H1 (cell line): ENCODE measurements at regions not wholly inside any gene's neighbourhood (a gene's known extent, or its start where the extent isn't known, plus 50 kb on each side); places are given as distances from the start of the nearest gene placed in this dataset.

Source experiments
- CTCF ChIA-PET: fragments of 300-600 bp; sonication (Branson Sonifier 250); formaldehyde crosslinking; loops from one replicate; lab custom pipeline; 2021; ENCODE audit not compliant: partially characterized antibody; lab: Charles Lee
- POLR2A ChIA-PET: fragments of 300-600 bp; sonication (Branson Sonifier 250); formaldehyde crosslinking; loops from one replicate; lab custom pipeline; 2021; ENCODE audit warnings: inconsistent platforms; ENCODE audit not compliant: partially characterized antibody; lab: Charles Lee
- DNase-seq, 2 experiments: peaks; one replicate each; pipeline versions ENCODE4 v3.0.0 to v3.0.0-alpha.2; 2010 to 2022; ENCODE audit warnings: low spot score in 2 of 2, low read depth in 1 of 2, mixed read lengths in 1 of 2
- FAIRE-seq: peaks from 2 replicates; lab custom pipeline; 2011; peaks lifted over from hg19 to GRCh38; lab: Jason Lieb, UNC
- H2AFZ ChIP-seq: 2 replicates; pipeline ENCODE4 v1.8.1; 2012; ENCODE audit warnings: low read length, inconsistent platforms
- H2AK5ac ChIP-seq: 2 replicates; pipeline ENCODE4 v1.6.1; 2013; ENCODE audit warnings: low read depth, low read length
- H2BK120ac ChIP-seq: replicated peaks from 2 replicates; pipeline ENCODE3; 2013; ENCODE audit warnings: low read depth, low read length, inconsistent platforms
- H2BK12ac ChIP-seq: 2 replicates; pipeline ENCODE4 v1.6.1; 2013; ENCODE audit warnings: low read depth, low read length
- H2BK15ac ChIP-seq: 2 replicates; pipeline ENCODE4 v1.6.1; 2013; ENCODE audit warnings: low read length
- H2BK20ac ChIP-seq: 2 replicates; pipeline ENCODE4 v1.6.1; 2013; ENCODE audit warnings: low read length
- H2BK5ac ChIP-seq: 2 replicates; pipeline ENCODE4 v1.6.1; 2013; ENCODE audit warnings: low read depth, low read length
- H3K14ac ChIP-seq: 2 replicates; pipeline ENCODE4 v1.6.1; 2013; ENCODE audit warnings: inconsistent platforms; ENCODE audit not compliant: insufficient read length
- H3K18ac ChIP-seq: 2 replicates; pipeline ENCODE4 v1.6.1; 2013; ENCODE audit warnings: low read length; ENCODE audit errors: extremely low read depth
- H3K23ac ChIP-seq: 2 replicates; pipeline ENCODE4 v1.6.1; 2013; ENCODE audit warnings: inconsistent platforms; ENCODE audit not compliant: insufficient read length
- H3K23me2 ChIP-seq: 2 replicates; pipeline ENCODE4 v1.6.1; 2013; ENCODE audit warnings: low read depth, low read length
- H3K27ac ChIP-seq: 2 replicates; pipeline ENCODE4 v1.6.1; 2011; ENCODE audit warnings: low read depth, low read length, inconsistent platforms
- H3K27me3 ChIP-seq, 4 experiments: replicated peaks in 1 of 4; 1 replicate in 1 of 4; 2 replicates in 3 of 4; pipeline versions ENCODE4 v1.6.1 to v1.8.1; 2011 to 2013; ENCODE audit warnings: low read length in 3 of 4, mild to moderate bottlenecking in 3 of 4, inconsistent platforms in 2 of 4, mixed read lengths in 2 of 4, moderate library complexity in 1 of 4; ENCODE audit not compliant: control insufficient read depth in 3 of 4, insufficient read depth in 3 of 4; ENCODE audit errors: extremely low read depth in 1 of 4
- H3K36me3 ChIP-seq, 4 experiments: 2 replicates each; pipeline versions ENCODE4 v1.6.1 to v1.8.1; 2011 to 2013; ENCODE audit warnings: mild to moderate bottlenecking in 4 of 4, low read length in 3 of 4, moderate library complexity in 2 of 4, control low read depth in 1 of 4, inconsistent platforms in 1 of 4; ENCODE audit not compliant: insufficient read depth in 4 of 4, control insufficient read depth in 2 of 4
- H3K4ac ChIP-seq: replicated peaks from 2 replicates; pipeline ENCODE3; 2013; ENCODE audit warnings: low read length, low read depth, mixed read lengths, inconsistent platforms; ENCODE audit not compliant: insufficient read length
- H3K4me1 ChIP-seq, 4 experiments: replicated peaks in 1 of 4; 1 replicate in 1 of 4; 2 replicates in 3 of 4; pipeline versions ENCODE4 v1.6.1 to v1.8.1; 2011 to 2013; ENCODE audit warnings: low read length in 3 of 4, inconsistent platforms in 2 of 4, mixed read lengths in 1 of 4; ENCODE audit not compliant: insufficient read depth in 4 of 4, control insufficient read depth in 3 of 4
- H3K4me2 ChIP-seq, 2 experiments: 2 replicates each; pipeline versions ENCODE4 v1.6.1 to v1.8.1; 2011 to 2013; ENCODE audit warnings: low read depth in 2 of 2, low read length in 2 of 2, control low read depth in 1 of 2, inconsistent platforms in 1 of 2, mild to moderate bottlenecking in 1 of 2; ENCODE audit not compliant: insufficient read depth in 1 of 2
- H3K4me3 ChIP-seq, 4 experiments: fragments of 200-600, 300-600 bp in 1 of 4; sonication (generic), shearing (Covaris generic), sonication (Bioruptor Twin) in 1 of 4; 2 replicates each; pipeline versions ENCODE4 v1.5.1 to v1.8.1; 2011 to 2016; ENCODE audit warnings: low read length in 4 of 4, low read depth in 3 of 4, control low read depth in 2 of 4, inconsistent platforms in 2 of 4, mild to moderate bottlenecking in 2 of 4, mixed read lengths in 1 of 4, moderate library complexity in 1 of 4; ENCODE audit not compliant: insufficient read depth in 2 of 4; ENCODE audit errors: extremely low read depth in 1 of 4
- H3K56ac ChIP-seq: replicated peaks from 2 replicates; pipeline ENCODE3; 2013; ENCODE audit warnings: low read depth, mild to moderate bottlenecking, mixed read lengths, low read length, inconsistent platforms; ENCODE audit not compliant: insufficient read length
- H3K79me1 ChIP-seq: 2 replicates; pipeline ENCODE4 v1.6.1; 2013; ENCODE audit warnings: low read depth, low read length, control low read depth
- H3K79me2 ChIP-seq, 2 experiments: 2 replicates each; pipeline versions ENCODE4 v1.6.1 to v1.8.1; 2012 to 2013; ENCODE audit warnings: low read length in 2 of 2, mild to moderate bottlenecking in 2 of 2, inconsistent platforms in 1 of 2; ENCODE audit not compliant: insufficient read depth in 2 of 2, control insufficient read depth in 1 of 2
- H3K9ac ChIP-seq, 4 experiments: replicated peaks in 1 of 4; 1 replicate in 1 of 4; 2 replicates in 3 of 4; pipeline versions ENCODE4 v1.6.1 to v1.8.1; 2011 to 2013; ENCODE audit warnings: low read depth in 3 of 4, low read length in 3 of 4, control low read depth in 2 of 4, mild to moderate bottlenecking in 2 of 4, moderate library complexity in 2 of 4, inconsistent platforms in 1 of 4; ENCODE audit errors: extremely low read depth in 1 of 4
- H3K9me3 ChIP-seq, 2 experiments: 2 replicates each; pipeline versions ENCODE4 v1.6.1 to v1.8.1; 2012 to 2013; ENCODE audit warnings: mild to moderate bottlenecking in 2 of 2, moderate library complexity in 2 of 2, control low read depth in 1 of 2, inconsistent platforms in 1 of 2, low read depth in 1 of 2, low read length in 1 of 2, mixed read lengths in 1 of 2; ENCODE audit not compliant: insufficient read depth in 2 of 2
- H4K20me1 ChIP-seq, 2 experiments: replicated peaks in 1 of 2; 2 replicates each; pipeline versions ENCODE3 to v1.8.1; 2011 to 2013; ENCODE audit warnings: inconsistent platforms in 2 of 2, low read length in 2 of 2, mild to moderate bottlenecking in 1 of 2; ENCODE audit not compliant: insufficient read depth in 2 of 2, control insufficient read depth in 1 of 2
- H4K5ac ChIP-seq: 2 replicates; pipeline ENCODE4 v1.6.1; 2013; ENCODE audit warnings: low read length, low read depth, mixed read lengths, inconsistent platforms; ENCODE audit not compliant: insufficient read length
- H4K8ac ChIP-seq: 2 replicates; pipeline ENCODE4 v1.8.0; 2013; ENCODE audit warnings: mild to moderate bottlenecking, moderate library complexity, low read length, inconsistent platforms; ENCODE audit not compliant: insufficient read depth; ENCODE audit errors: extremely low read depth
- H4K91ac ChIP-seq: replicated peaks from 2 replicates; pipeline ENCODE3; 2013; ENCODE audit warnings: low read length, mixed read lengths, inconsistent platforms; ENCODE audit not compliant: insufficient read length
- CEBPB ChIP-seq: IDR thresholded peaks from 2 replicates; pipeline ENCODE4 v1.6.1; 2012; ENCODE audit warnings: low read depth, low read length
- GABPA ChIP-seq: IDR thresholded peaks from 2 replicates; pipeline ENCODE4 v1.6.1; 2011; ENCODE audit warnings: mild to moderate bottlenecking, low read length, moderate library complexity, borderline replicate concordance; ENCODE audit not compliant: insufficient read depth
- KDM5A ChIP-seq: fragments of 200-600 bp; IDR thresholded peaks from 2 replicates; pipeline ENCODE4 v1.7.1; 2012; ENCODE audit warnings: mild to moderate bottlenecking, low read length, inconsistent platforms, mixed read lengths
- WGBS, 2 experiments: shearing (Covaris generic) in 1 of 2; methylation state at CpG; one replicate each; pipeline versions ENCODE4 v1.1.6 to v1.1.7; 2013 to 2015; ENCODE audit warnings: low lambda C conversion rate in 2 of 2, mixed read lengths in 2 of 2, inconsistent platforms in 1 of 2, low coverage in 1 of 2, missing lambda C conversion rate in 1 of 2; ENCODE audit not compliant: insufficient replicate concordance in 2 of 2, insufficient coverage in 1 of 2, insufficient read length in 1 of 2; ENCODE audit errors: extremely low coverage in 1 of 2, missing lambda C conversion rate in 1 of 2; 5-methylcytosine and 5-hydroxymethylcytosine counted together

GRCh38 chr2:8594731-8595427 lies 87.0 kb upstream of the ID2 start:
- no peak for FAIRE-seq
- no peak for DNase-seq
- Histone ChIP-seq H3K79me2 (no peaks in the 10 kb centered on the region), H3K36me3 (no peaks in the 10 kb centered on the region), H3K23me2 (peaks cover 12% of the 10 kb centered on the region; the same call in 1 of the 2 replicates), H3K4ac (no peak overlapping the region), H3K9me3 (no peaks in the 10 kb centered on the region), H4K20me1 (peaks cover 0 to 8% of the 10 kb centered on the region in 2 experiments), H4K91ac (no peak overlapping the region), H3K4me1 (peaks cover 0 to 5% (median under 1%) of the 10 kb centered on the region in 4 experiments; a peak in 2 of 7 replicates), H3K4me2 (no peak overlapping the region), H3K27ac (no peak overlapping the region), H2AFZ (0 out of 2 replicates have a peak overlapping the region, but pooled peaks have one; percentile 10), H3K9ac (no peak overlapping the region), H2BK120ac (no peak overlapping the region), H3K14ac (no peak overlapping the region), H3K4me3 (no peak overlapping the region), H3K79me1 (no peaks in the 10 kb centered on the region; the same call in 1 of the 2 replicates), H3K23ac (no peak overlapping the region), H4K5ac (no peak overlapping the region), H2BK5ac (no peak overlapping the region), H2BK20ac (no peak overlapping the region), H3K56ac (no peak overlapping the region), H3K18ac (no peak overlapping the region), H3K27me3 (no peaks in the 10 kb centered on the region; a peak in 1 of 7 replicates), H4K8ac (no peak overlapping the region), H2BK15ac (no peak overlapping the region), H2BK12ac (no peak overlapping the region), H2AK5ac (no peak overlapping the region)
- 79% methylated on average over 18 of the region's 18 CpGs; no CpG with 5 or more reads in 1 of the 2 experiments for WGBS, 2 experiments
- ChIA-PET CTCF (interaction anchor here (0.9 to 1.1 kb wide), 3 partner anchors 35 to 103 kb away, joined by 3 to 4 read pairs (median 3); no protein-coding TSS in a partner anchor), POLR2A (interaction anchor here (0.8 to 0.9 kb wide), 2 partner anchors 82 to 87 kb away, joined by 3 read pairs; partner anchors contain the start of gene ID2)
- TF ChIP-seq CEBPB (no peak), KDM5A (no peak), GABPA (no peak)
